T47D (cell line): ENCODE measurements at regions not wholly inside any gene's neighbourhood (a gene's known extent, or its start where the extent isn't known, plus 50 kb on each side); places are given as distances from the start of the nearest gene placed in this dataset.

ENCODE experiments used
- DNase-seq, 2 experiments: peaks; one replicate each; pipeline versions ENCODE4 v3.0.0 to v3.0.0-alpha.2; 2011 to 2012; ENCODE audit warnings: low read depth in 1 of 2, low spot score in 1 of 2
- JUND ChIP-seq: IDR thresholded peaks from 2 replicates; pipeline ENCODE4 v1.6.1; 2012; ENCODE audit warnings: low read depth
- in situ Hi-C: cut with HindIII; loops from 2 replicates; pipeline ENCODE4 v1.10.0; 2016; ENCODE audit warnings: low sequenced_read_pairs, low pct_unique_long_range_greater_than_20kb

DNA sequence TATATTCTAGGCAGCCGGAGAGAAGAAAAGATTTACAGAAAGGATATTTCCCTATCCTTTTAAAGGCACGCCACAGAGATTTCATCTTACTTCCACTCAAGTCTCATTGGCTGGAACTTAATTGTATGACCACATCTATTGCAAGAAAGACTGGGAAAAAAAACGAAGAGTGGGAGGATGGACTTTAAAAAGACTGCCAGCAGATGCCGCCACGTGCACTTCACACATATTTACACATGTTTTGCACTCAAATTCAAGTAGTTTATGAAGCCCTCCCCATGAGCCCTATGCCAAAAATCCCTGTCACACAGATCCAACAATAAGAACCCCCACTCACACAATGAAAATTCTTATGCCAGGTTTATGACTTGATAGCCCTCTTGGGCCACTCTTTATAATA, 138.5 kb upstream of the TYRP1 start:
- in situ Hi-C loops: no loop called here
- no peak for TF ChIP-seq JUND
- peak in 1 of 2 experiments; percentile 47 for DNase-seq

DNA sequence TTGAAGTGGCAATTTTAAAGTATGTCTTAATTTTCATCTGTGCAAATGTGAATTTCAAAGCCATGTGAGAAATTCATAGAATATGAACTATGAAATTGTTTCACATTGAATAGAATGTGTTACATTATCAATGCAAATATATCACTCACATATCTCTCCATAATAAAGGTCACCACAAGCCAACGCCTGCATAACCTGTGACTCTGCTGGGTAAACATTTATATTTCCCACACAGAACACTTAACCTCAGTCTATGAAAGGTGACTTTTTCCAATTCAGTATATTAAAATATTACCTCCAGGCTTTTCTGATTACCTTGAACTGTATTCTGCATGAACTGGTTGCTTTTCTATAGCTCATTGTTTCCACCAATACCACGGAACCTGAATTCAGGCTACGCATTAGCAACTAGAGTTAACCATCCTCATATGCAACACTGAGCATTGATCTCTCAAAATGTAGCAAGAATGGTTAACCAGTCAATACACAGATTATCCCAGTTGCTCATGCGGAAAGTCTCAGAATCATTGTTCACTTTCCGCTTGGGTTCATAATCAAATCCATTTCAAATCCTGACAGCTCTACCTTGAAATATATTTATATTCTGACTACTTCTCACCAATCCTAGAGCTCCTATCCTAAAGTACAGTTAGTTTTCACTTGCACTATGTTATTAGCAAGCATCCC, 126.6 kb upstream of the TYRP1 start:
- DNase-seq: no peak
- no peak for TF ChIP-seq JUND
- in situ Hi-C loops: no loop called here

DNA sequence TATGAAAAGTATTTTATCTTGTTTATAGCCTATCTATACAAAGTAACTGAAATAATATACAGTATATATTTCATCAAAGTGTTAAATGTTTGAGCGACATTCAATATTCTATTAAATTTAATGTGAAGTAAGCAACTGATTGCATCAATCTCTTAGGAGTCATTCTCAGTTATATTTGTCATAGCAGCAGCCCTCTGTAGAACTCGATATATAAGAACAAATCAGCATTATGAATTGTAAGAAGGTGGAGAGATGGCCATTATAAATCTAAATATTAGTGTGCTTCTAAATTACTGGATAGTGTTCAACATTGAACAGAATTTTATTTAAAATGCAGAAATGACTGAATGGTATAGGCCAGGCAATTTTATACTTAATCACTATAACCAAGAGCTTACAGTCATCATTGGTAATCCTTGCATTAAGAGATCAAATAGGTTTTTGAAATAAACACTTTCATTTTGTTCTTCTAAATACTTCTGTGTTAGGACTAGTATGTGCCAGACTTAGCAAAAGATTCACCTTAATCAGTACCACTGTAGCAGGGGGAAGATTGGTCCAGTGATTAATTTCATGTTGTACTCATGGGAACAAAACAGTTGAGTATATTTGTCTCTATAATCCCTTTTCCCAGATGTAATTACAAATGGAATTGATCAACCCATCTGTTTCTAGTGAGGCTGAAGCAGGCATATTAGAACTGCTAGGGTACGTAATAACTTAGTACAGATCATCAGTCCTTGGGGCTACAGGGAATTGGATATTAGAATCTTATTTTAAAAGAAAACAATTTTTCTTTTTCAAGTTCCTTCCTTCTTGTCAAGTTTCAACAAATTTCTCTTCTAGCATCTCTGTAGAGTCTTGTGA, 108.3 kb upstream of the TYRP1 start:
- DNase-seq: no peak
- no peak for TF ChIP-seq JUND
- in situ Hi-C loops: no loop called here

DNA sequence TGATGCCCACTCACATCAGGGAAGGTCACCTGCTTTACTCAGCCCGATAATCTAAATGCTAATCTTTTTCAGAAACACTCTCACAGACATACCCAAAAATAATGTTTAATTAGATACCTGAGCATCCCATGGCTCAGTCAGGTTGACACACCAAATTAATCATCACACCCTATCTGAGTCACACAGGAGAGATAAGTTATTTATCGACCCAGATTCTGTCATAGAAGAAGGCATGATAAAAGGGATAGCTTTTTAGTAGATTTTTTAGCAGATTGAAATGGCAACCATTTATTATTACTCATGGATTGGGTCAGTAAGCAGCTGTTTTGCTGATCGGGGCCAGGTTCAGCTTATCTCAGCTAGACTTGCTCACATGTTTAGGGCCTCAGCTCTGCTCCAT, 97.8 kb upstream of the TYRP1 start:
- DNase-seq: no peak
- no peak for TF ChIP-seq JUND
- in situ Hi-C loops: no loop called here

DNA sequence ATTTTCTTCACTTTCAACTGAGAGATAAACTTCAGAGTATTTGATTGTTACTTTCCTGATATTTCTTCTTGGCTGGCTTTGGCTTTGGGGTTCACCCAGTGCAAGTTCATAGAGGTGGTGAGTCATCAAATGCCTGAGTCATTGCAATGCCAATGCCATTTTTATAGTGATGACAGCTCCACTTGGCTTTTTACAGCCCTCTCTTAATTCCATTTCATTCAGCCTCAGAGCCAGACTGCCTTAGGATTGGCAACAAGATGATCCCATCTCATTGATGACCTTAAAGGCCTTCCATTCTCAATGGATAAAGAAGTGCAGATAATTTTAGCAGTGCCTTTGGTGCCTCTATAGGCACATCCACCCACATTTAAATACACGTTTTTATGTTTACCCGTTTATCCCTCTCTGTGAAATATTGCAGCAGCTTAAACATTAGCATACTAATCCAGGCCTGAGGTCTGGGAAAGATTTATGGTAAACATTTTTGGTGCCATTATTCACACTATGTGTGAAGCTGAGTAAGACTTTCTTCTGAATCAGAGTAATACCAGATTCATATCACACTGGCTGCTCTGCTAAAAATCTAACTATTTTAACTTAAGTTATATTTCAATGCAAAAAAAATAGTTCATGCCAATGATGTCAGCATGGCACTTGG, 88.9 kb upstream of the TYRP1 start:
- no peak for TF ChIP-seq JUND
- DNase-seq: no peak
- in situ Hi-C loops: no loop called here

DNA sequence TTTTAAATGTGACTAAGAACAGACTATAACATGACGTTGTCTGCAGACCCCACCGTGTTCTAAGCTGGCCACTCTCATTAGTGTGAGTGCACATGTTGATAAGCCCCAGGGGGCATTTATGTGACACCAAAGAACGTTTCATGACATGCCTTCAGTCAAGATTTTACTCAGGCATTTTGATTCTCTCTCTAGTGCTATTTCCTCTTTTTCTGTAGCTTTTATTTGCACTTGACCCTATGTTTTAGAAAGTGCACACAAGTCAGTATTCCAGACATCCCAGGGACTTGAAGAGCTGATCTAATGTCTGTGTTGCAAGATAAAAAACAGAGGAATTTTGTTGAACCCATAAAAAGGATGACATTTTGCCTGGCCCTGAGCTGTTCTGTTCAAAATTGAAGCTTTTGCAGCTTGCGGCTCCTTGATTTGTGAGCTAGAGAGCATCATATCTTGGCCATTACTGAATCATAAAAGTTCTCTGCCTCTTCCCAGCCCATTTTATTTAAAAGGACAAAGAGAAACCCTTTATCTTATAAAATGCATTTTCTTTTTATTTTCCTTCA, 80.9 kb upstream of the TYRP1 start:
- in situ Hi-C loops: no loop called here
- no peak for DNase-seq
- no peak for TF ChIP-seq JUND

DNA sequence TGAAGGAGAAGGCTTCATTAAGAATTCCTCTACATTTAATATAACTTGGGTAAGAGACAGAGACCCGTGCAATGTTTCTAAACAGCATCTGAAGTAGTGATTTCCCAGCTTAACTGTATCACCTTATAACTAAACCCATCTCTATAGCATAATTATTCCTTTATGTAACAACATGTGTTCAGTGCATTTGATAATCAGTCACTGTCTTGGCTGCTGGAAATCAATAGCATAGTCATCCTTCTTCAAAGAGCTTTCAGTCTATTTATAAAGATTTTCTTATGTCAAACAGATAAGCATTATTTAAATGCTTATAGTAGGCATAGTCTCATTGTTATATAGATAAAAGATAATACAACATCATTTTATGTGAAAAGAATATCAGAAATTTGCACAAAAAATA, 80.1 kb upstream of the TYRP1 start:
- no peak for DNase-seq
- TF ChIP-seq JUND: no peak
- in situ Hi-C loops: no loop called here

DNA sequence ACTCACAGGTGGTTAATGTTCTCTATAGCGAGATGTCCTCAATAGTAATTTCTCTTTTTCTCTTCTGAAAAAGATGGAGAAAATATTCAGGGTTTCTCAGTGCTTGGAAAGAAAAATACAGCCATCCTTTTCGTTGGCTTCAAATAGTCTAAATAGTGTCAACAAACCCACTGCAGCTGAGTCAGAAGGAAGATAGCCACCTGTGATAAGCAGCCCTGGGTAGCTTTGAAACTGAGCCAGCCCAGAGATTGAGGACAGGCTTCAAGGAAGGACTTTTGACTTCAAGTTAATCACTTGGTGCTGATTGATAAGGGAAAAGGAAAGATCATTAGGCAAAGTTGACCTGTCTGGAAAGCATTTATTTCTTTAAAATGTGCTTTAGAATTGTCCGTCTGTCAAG, 78.7 kb upstream of the TYRP1 start:
- in situ Hi-C loops: no loop called here
- no peak for TF ChIP-seq JUND
- no peak for DNase-seq

DNA sequence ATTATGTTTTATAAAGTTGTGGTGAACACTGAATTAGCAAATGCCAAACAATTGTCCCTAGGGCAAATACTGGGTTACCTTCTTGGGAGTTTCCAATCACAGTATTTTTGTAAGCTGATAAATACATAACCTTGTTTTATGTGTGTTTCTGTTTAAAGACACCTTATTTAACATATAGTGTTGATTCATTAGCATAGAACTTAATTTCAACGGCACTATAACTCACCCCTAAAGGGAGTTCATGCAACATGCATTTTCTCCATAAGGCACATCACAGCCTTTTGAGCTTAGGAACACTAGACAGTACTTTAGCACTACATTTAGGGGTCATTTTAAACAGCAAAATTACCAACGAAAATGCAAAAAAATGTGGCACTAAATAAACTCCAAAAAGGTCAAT, 74.2 kb upstream of the TYRP1 start:
- in situ Hi-C loops: no loop called here
- TF ChIP-seq JUND: no peak
- DNase-seq: no peak

DNA sequence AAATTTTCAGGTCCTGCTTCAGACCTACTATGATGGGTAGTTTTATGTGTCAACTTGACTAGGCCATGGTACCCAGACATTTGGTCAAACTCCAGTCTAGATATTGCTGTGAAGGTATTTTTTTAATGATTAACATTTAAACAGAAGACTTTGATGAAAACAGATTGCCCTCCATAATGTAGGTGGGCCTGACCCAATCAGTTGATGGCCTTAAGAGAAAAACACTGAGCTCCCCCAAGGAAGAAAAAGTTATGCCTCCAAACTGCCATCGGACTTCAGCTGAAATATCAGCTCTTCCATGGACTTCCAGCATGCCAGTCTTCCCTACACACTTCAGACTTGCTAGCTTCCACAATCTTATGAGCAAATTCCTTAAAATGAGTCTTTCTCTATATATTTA, 67.3 kb upstream of the TYRP1 start:
- in situ Hi-C loops: no loop called here
- no peak for TF ChIP-seq JUND
- no peak for DNase-seq

DNA sequence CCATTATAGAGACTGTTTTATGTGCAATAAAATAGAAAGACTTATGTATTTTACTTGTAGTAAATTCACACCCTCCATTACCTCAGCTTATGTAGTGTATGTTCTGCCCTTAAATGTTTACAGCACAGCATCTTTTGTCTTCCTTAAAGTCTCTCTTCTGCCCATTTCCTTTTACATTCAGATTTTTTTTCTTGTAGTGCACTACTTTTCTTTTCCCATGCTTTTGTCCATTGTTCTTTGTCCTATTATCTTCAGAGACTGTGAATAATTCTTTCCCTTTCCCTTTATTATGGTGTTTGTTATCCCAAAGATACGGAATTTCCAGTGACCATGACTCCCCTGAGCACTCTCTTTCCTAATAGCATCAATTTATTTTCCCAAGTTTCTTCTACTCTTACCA, 66.1 kb upstream of the TYRP1 start:
- in situ Hi-C loops: no loop called here
- TF ChIP-seq JUND: no peak

DNA sequence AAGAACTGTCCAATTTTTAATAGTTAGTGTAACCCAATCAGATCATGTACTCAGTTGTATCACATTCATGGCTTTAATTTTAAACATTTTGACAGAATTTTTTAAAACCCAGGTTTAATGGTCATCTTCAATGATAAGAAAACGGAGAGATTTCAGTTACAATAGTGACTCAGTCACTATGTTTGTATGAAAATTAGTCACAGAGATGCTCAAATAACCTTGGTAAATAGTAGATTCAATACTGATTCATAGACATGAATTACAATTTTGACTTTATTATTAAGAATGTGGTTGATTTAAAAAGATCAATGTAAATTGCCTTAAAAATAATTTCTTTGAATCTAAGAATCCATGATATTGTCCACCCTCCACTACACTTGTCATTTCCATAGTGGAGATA, 64.6 kb upstream of the TYRP1 start:
- in situ Hi-C loops: no loop called here
- DNase-seq: no peak
- no peak for TF ChIP-seq JUND

More for the DNA sequence above, 66.1 kb upstream of the TYRP1 start:
- DNase-seq: no peak

DNA sequence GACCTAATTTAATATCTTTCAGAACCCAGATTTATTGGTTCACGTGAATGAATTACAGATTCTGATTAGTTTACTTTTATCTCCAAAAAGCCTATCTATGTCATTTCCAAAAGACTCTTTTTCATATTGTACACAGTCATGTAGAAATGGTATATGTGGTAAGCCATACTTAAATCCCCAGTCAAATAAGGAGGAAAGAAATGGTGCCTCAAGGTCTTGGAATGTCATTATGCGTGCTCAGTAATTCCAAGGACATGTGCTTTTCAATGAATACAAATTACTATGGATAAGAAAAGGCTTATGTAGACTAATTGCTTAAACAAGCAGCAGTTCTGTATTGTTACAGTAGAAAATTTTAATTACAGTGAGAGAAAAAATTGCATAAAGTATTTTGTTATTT, 64.1 kb upstream of the TYRP1 start:
- no peak for TF ChIP-seq JUND
- in situ Hi-C loops: no loop called here
- DNase-seq: no peak
